Endothelial cell (in vitro differentiated cells): ENCODE measurements at regions not wholly inside any gene's neighbourhood (a gene's known extent, or its start where the extent isn't known, plus 50 kb on each side); places are given as distances from the start of the nearest gene placed in this dataset.
A peak's percentile ranks its signal among the peaks of the same experiment; 100 is the strongest.

Source experiments
- DNase-seq: peaks from one replicate; pipeline ENCODE4 v3.0.0; 2021; ENCODE audit warnings: low spot score
- H3K27ac Mint-ChIP-seq: one replicate; pipeline ENCODE4 v1.8.0; 2021; ENCODE audit warnings: mixed read lengths, inconsistent platforms; ENCODE audit not compliant: unreplicated experiment
- H3K27me3 Mint-ChIP-seq: one replicate; pipeline ENCODE4 v1.8.0; 2021; ENCODE audit warnings: mild to moderate bottlenecking, moderate library complexity, mixed read lengths, inconsistent platforms; ENCODE audit not compliant: unreplicated experiment
- H3K36me3 Mint-ChIP-seq: one replicate; pipeline ENCODE4 v1.8.0; 2021; ENCODE audit warnings: mild to moderate bottlenecking, low read depth, mixed read lengths, inconsistent platforms; ENCODE audit not compliant: unreplicated experiment
- H3K4me1 Mint-ChIP-seq: one replicate; pipeline ENCODE4 v1.8.0; 2021; ENCODE audit warnings: mild to moderate bottlenecking, mixed read lengths, inconsistent platforms; ENCODE audit not compliant: unreplicated experiment
- H3K4me3 Mint-ChIP-seq: one replicate; pipeline ENCODE4 v1.8.0; 2021; ENCODE audit warnings: mild to moderate bottlenecking, mixed read lengths, inconsistent platforms; ENCODE audit not compliant: unreplicated experiment
- H3K9me3 Mint-ChIP-seq: one replicate; pipeline ENCODE4 v1.8.0; 2021; ENCODE audit warnings: mixed read lengths, inconsistent platforms; ENCODE audit not compliant: unreplicated experiment
- CTCF ChIP-seq: fragments of 200-600 bp; sonication (generic); IDR thresholded peaks from one replicate; pipeline ENCODE4 v1.5.0; 2021; ENCODE audit warnings: antibody characterized with exemption; ENCODE audit not compliant: unreplicated experiment

GRCh38 chr22:26753125-26753862 is 95.9 kb downstream of the MIAT start:
- H3K27ac Mint-ChIP-seq, result peak overlapping the region; percentile 61
- peak overlapping the region; percentile 49 for H3K4me3 Mint-ChIP-seq
- no peak for DNase-seq
- no peaks in the 10 kb centered on the region for H3K9me3 Mint-ChIP-seq
- TF ChIP-seq CTCF, result no peak
- peaks cover 24% of the 10 kb centered on the region for H3K4me1 Mint-ChIP-seq
- peaks cover 4% of the 10 kb centered on the region for H3K27me3 Mint-ChIP-seq
- no peaks in the 10 kb centered on the region for H3K36me3 Mint-ChIP-seq

- Mint-ChIP-seq H3K27ac (no peak overlapping the region), H3K36me3 (no peaks in the 10 kb centered on the region), H3K27me3 (peaks cover 10% of the 10 kb centered on the region), H3K4me3 (no peak overlapping the region), H3K4me1 (peaks cover 12% of the 10 kb centered on the region), H3K9me3 (no peaks in the 10 kb centered on the region)
- peak; percentile 98 for TF ChIP-seq CTCF
- peak; percentile 65 for DNase-seq
These were observed 99.4 kb downstream of the MIAT start for GRCh38 chr22:26756675-26757293.

DNA sequence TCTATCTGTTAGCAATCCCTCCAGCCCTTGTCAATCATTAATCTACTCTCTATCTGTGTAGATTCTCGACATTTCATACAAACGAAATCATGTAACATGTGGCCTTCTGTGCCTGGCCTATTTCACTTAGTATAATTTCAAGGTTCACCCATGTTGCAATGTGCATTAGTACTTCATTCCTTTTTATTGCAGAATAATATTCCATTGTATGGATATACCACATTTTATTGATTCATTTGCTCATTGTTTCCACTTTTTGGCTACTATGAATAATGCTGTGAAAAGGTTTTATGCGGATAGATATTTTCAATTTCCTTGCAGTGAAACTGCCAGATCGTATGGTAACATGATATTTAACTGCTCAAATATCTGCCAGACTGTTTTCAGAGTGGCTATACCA is 100.1 kb downstream of the MIAT start:
- no peak for DNase-seq
- no peak for TF ChIP-seq CTCF
- H3K4me3 Mint-ChIP-seq, result no peak overlapping the region

DNA sequence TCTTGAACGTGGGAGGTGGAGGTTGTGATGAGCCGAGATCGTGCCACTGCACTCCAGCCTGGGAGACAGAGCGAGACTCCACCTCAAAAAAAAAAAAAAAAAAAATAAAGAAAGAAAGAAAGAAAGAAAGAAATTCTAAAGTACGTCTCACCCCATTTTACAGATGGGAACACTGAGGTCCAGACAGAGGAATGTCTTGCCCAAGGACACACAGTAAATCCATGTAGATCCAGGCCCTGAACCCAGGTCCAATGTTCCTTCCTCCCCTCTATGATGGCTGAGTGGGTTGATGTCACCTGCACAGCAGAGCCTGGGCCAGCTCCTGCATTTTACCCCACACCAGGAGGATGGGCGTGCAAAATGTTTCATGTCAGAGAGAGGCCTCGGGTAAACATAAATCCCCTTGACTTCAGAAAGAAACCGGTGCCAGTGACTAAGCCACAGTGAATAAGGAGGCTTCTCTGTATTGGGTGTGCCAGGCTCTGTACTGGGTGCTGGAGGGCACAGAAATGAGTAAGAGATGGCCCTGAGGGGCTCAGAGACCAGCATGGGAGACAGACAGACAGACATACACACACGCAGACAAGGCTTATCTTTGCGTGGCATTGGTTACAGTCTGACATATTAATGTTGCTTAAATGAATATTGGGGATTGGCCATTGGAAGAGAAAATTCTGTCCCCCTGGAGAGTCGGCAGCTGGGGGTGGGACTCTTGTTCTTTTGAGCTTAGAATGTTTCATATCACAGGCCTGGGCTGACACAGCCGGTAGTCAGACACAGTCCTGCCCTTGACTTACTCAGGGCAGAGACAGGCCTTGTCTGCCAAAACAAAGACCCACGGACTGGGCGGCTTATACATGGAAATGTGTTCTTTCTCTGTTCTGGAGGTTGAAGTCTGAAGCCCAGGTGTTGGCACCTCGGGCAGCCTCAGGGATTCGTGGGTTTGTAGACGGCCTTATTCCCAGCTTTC is 105.4 kb downstream of the MIAT start:
- no peaks in the 10 kb centered on the region for H3K36me3 Mint-ChIP-seq
- H3K9me3 Mint-ChIP-seq, result no peaks in the 10 kb centered on the region
- peaks cover 7% of the 10 kb centered on the region for H3K27me3 Mint-ChIP-seq
- H3K4me3 Mint-ChIP-seq, result no peak overlapping the region
- H3K27ac Mint-ChIP-seq, result no peak overlapping the region
- TF ChIP-seq CTCF, result no peak
- peaks cover 2% of the 10 kb centered on the region for H3K4me1 Mint-ChIP-seq
- no peak for DNase-seq

More for the DNA sequence above, 100.1 kb downstream of the MIAT start:
- peaks cover 9% of the 10 kb centered on the region for H3K4me1 Mint-ChIP-seq
- no peak overlapping the region for H3K27ac Mint-ChIP-seq
- peaks cover 10% of the 10 kb centered on the region for H3K27me3 Mint-ChIP-seq
- H3K9me3 Mint-ChIP-seq, result no peaks in the 10 kb centered on the region
- H3K36me3 Mint-ChIP-seq, result no peaks in the 10 kb centered on the region
